Adrenal gland (tissue), 9 donors: ENCODE measurements at regions not wholly inside any gene's neighbourhood (a gene's known extent, or its start where the extent isn't known, plus 50 kb on each side); places are given as distances from the start of the nearest gene placed in this dataset.

Experiments used
- DNase-seq, 7 donors: peaks; one replicate each; pipeline ENCODE4 v3.0.0-alpha.2; 2019 to 2020
- H3K27ac ChIP-seq, 5 donors: fragments of 200-600 bp; sonication (generic) in 4 of 5; 1 replicate in 3 of 5; 2 replicates in 2 of 5; pipeline versions ENCODE4 v1.5.1 to v1.8.0; 2016 to 2020; ENCODE audit warnings: mild to moderate bottlenecking in 1 of 5
- H3K27me3 ChIP-seq: fragments of 200-600 bp; 2 replicates; pipeline ENCODE4 v1.8.0; 2021
- H3K36me3 ChIP-seq, 2 donors: fragments of 200-600 bp; replicated peaks in 1 of 2; 1 replicate in 1 of 2; 2 replicates in 1 of 2; pipeline versions ENCODE4 v1.5.1 to v1.8.0; 2018 to 2022
- H3K4me1 ChIP-seq, 2 donors: fragments of 200-600 bp; replicated peaks in 1 of 2; 1 replicate in 1 of 2; 2 replicates in 1 of 2; pipeline versions ENCODE4 v1.5.1 to v1.8.0; 2018 to 2021
- H3K4me3 ChIP-seq, 4 donors: fragments of 200-600 bp; sonication (generic) in 3 of 4; one replicate each; pipeline ENCODE4 v1.5.1; 2016 to 2018
- H3K9me3 ChIP-seq, 3 donors: fragments of 200-600 bp; sonication (generic) in 1 of 3; replicated peaks in 1 of 3; 1 replicate in 2 of 3; 2 replicates in 1 of 3; pipeline versions ENCODE4 v1.5.1 to v1.8.0; 2016 to 2021
- POLR2A ChIP-seq, 2 donors: fragments of 450-650 bp; IDR thresholded peaks; one replicate each; pipeline ENCODE4 v1.6.1; 2017; ENCODE audit warnings: antibody characterized with exemption in 2 of 2, mild to moderate bottlenecking in 2 of 2, moderate library complexity in 1 of 2
- WGBS, 4 donors: extraction: QIAGEN DNeasy Blood & Tissue Kit in 2 of 4; methylation state at CpG; one replicate each; pipeline versions ENCODE4 v1.1.5 to v1.1.7; 2013 to 2017; 5-methylcytosine and 5-hydroxymethylcytosine counted together
- intact Hi-C, 2 donors: fragments of 100-400 bp; cut with DNase I; formaldehyde crosslinking; loops; one replicate each; pipeline versions ENCODE4 v1.14.1 to v1.15.0; 2022 to 2023
- TF ChIP-seq, protein P1 (sequence below), 6 experiments: fragments of 450-650 bp in 4 of 6; fragments of 200-600 bp in 2 of 6; sonication (generic) in 1 of 6; IDR thresholded peaks; 1 replicate in 5 of 6; 2 replicates in 1 of 6; pipeline versions ENCODE4 v1.5.1 to v1.8.0; 2016 to 2021; ENCODE audit warnings: antibody characterized with exemption in 6 of 6, mild to moderate bottlenecking in 2 of 6, moderate library complexity in 1 of 6
- donor health status: healthy with polysubstance abuse.
- donor health status: Bipolar disorder and iron deficiency.
- donor health status: DM: yes; HTN: yes; CAD: no.
- donor health status: DM: no; HTN: no; CAD: no.
- donor health status: DM: no; HTN: no; CAD: no.

DNA sequence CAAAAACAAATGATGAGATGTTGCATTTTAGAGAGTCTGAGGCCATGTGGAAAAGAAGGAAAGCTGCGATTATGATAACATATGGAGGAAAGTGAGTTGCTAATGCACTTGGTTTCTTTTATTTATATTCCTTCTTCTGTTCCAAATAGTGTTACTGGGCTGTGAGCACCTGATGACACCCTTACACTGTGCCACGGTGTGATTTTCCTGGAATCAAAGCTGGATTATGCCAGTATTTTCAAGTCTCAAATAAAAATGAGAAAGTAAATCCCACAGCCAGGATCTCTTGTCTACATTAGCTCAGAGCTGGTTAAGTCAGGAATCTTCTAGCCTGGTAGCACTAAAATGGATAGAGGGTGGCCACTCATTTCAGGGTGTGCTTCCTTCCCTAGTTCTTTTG, 670.8 kb downstream of the TDRD15 start:
- Histone ChIP-seq H3K27ac (no peak overlapping the region), H3K4me1 (no peaks in the 10 kb centered on the region), H3K36me3 (no peaks in the 10 kb centered on the region), H3K4me3 (no peak overlapping the region), H3K27me3 (no peaks in the 10 kb centered on the region), H3K9me3 (no peaks in the 10 kb centered on the region)
- DNase-seq: no peak
- TF ChIP-seq, protein P1, sequence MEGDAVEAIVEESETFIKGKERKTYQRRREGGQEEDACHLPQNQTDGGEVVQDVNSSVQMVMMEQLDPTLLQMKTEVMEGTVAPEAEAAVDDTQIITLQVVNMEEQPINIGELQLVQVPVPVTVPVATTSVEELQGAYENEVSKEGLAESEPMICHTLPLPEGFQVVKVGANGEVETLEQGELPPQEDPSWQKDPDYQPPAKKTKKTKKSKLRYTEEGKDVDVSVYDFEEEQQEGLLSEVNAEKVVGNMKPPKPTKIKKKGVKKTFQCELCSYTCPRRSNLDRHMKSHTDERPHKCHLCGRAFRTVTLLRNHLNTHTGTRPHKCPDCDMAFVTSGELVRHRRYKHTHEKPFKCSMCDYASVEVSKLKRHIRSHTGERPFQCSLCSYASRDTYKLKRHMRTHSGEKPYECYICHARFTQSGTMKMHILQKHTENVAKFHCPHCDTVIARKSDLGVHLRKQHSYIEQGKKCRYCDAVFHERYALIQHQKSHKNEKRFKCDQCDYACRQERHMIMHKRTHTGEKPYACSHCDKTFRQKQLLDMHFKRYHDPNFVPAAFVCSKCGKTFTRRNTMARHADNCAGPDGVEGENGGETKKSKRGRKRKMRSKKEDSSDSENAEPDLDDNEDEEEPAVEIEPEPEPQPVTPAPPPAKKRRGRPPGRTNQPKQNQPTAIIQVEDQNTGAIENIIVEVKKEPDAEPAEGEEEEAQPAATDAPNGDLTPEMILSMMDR (IDR thresholded peaks at IDR 0.05): no peak
- TF ChIP-seq POLR2A (IDR thresholded peaks at IDR 0.05): no peak
- 64 to 78% (median 75%) methylated on average over 2 of the region's 2 CpGs for WGBS, 4 donors
- intact Hi-C loops: no loop called here

- Histone ChIP-seq H3K4me3 (no peak overlapping the region), H3K36me3 (no peaks in the 10 kb centered on the region), H3K27ac (no peak overlapping the region), H3K9me3 (no peaks in the 10 kb centered on the region), H3K4me1 (no peaks in the 10 kb centered on the region), H3K27me3 (no peaks in the 10 kb centered on the region)
- no peak for DNase-seq
- intact Hi-C loops: no loop called here
- TF ChIP-seq, protein P1 (IDR thresholded peaks at IDR 0.05): no peak
- no peak for TF ChIP-seq POLR2A (IDR thresholded peaks at IDR 0.05)
- 49 to 65% (median 60%) methylated on average over 1 of the region's 1 CpG for WGBS, 4 donors
These were observed 676.6 kb downstream of the TDRD15 start for GRCh38 chr2:21800356-21800755.

GRCh38 chr2:21803550-21803949, 679.8 kb downstream of the TDRD15 start:
- intact Hi-C loops: no loop called here
- Histone ChIP-seq H3K27me3 (no peaks in the 10 kb centered on the region), H3K27ac (no peak overlapping the region), H3K4me3 (no peak overlapping the region), H3K36me3 (no peaks in the 10 kb centered on the region), H3K9me3 (no peaks in the 10 kb centered on the region), H3K4me1 (no peaks in the 10 kb centered on the region)
- TF ChIP-seq, protein P1 (IDR thresholded peaks at IDR 0.05): no peak
- no peak for TF ChIP-seq POLR2A (IDR thresholded peaks at IDR 0.05)
- 46 to 72% (median 60%) methylated on average over 3 of the region's 3 CpGs for WGBS, 4 donors
- no peak for DNase-seq

GRCh38 chr2:21804151-21804550, 680.4 kb downstream of the TDRD15 start:
- WGBS, 4 donors: 62 to 82% (median 77%) methylated on average over 3 of the region's 3 CpGs
- H3K9me3 ChIP-seq: no peaks in the 10 kb centered on the region
- H3K27me3 ChIP-seq: no peaks in the 10 kb centered on the region
- no peak overlapping the region for H3K4me3 ChIP-seq
- no peak for DNase-seq
- no peaks in the 10 kb centered on the region for H3K4me1 ChIP-seq
- TF ChIP-seq, protein P1 (IDR thresholded peaks at IDR 0.05): no peak
- TF ChIP-seq POLR2A (IDR thresholded peaks at IDR 0.05): no peak
- H3K36me3 ChIP-seq: no peaks in the 10 kb centered on the region
- intact Hi-C loops: no loop called here
- no peak overlapping the region for H3K27ac ChIP-seq
